Right kidney (tissue), 1 donor: ENCODE measurements at regions not wholly inside any gene's neighbourhood (a gene's known extent, or its start where the extent isn't known, plus 50 kb on each side); places are given as distances from the start of the nearest gene placed in this dataset.

Source experiments
- DNase-seq: peaks from one replicate; pipeline ENCODE4 v3.0.0-alpha.2; 2016

GRCh38 chr10:83037653-83038052 lies 1101.7 kb upstream of the GHITM start:
- DNase-seq, result no peak

DNA sequence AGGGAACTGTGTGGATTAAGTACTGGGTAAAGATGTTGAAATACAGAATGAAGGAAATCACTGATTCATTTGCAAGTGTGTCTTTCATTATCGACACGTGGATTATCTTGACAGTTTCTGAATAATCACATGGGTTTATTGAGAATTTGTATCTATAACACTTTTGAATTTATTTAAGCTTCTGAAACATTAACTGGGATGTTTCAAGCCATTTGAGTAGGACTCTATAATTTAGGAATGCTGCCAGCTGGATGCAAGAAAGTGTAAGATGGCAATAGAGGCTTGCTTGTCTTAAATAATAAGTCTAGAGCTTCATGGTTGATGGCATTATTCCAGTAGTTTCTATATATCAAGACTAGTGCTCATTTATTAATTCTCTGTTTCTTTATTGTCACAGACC lies 1100.7 kb upstream of the GHITM start:
- no peak for DNase-seq

DNA sequence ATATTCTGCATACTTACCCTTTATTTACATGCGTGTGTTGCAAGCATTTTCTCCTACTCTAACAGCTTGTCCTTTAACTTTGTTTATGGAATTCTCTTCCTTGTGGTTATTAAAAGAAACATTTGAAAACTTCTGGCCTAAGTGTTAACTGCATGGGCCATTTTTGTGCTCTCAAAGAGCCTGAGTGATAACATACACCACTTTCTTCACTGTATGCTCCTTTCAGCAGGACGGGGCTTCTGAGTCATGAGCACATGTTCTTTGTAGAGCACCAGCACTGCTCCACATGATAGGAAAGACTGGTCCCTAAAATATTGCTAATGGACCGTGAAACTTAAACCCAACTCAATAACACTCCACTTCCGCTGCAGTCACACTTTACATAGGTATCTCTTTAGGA lies 1093.6 kb upstream of the GHITM start:
- no peak for DNase-seq

DNA sequence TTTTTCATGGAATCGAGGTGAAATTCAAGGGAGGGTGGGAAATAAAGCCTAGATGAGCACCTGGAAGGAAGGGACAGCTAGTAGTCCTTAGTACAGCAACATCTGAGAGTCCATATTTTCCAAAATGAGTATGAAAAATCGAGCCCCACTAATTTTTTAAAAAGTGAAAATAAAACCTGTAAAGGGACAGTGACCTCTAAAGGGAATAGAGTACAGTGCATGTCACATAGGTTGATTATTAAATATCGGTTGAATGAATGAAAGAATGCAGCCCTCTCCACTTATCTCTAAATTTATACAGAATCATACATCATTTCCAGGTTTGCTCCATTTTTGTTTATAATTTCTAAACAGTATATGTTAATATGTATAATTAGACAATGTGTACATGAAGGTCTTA lies 1088.5 kb upstream of the GHITM start:
- DNase-seq, result no peak

GRCh38 chr10:83062871-83063270 lies 1076.4 kb upstream of the GHITM start:
- DNase-seq, result no peak

- DNase-seq, result no peak
These were observed 1065.8 kb upstream of the GHITM start for GRCh38 chr10:83073472-83073871.

GRCh38 chr10:83075016-83075814 lies 1064.1 kb upstream of the GHITM start:
- DNase-seq, result peak; percentile 4

DNA sequence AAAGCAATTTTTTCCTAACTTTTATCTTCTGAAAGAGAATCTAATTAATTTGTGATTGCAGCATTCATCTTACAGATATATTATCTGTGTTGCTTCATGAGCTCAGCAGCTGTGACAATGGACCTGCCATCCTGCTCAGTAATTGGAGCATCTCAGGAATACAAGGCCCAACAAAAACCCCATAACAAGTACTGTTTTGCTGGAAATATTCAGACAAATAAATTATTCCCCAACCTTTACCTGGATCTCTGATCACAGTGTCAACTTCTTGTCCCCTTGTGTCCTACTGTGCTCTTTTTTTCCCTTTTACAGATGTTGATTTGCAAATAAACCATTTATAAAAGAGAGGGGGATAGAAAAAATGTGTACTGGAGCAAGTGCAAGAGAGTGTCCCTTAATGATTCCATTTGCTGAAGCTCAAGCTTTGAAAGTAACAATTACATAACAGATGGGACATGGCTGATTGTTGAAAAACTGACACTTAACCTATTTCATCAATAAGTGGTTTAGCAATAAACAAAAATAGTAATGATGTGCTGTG lies 1063.4 kb upstream of the GHITM start:
- peak; percentile 1 for DNase-seq

DNA sequence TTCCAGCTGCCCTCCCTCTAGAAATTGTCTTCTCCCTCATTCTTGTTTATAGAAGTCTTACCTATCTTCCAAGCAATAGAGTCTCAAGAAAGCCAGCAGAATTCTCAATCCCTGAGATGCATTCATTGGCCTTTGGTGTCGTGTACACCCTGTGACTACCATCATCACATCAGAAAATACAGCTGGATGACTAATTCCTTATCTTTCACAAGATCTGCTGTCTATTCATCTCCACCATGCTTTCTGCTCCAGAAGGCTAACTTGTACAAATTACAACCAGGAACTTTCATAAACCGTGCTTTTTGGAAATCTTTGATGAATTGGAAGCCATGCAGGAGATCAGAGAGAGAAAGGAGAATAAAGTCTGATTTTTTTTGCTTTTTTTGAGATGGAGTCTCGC lies 1062.9 kb upstream of the GHITM start:
- no peak for DNase-seq

GRCh38 chr10:83078160-83078559 lies 1061.1 kb upstream of the GHITM start:
- no peak for DNase-seq

DNA sequence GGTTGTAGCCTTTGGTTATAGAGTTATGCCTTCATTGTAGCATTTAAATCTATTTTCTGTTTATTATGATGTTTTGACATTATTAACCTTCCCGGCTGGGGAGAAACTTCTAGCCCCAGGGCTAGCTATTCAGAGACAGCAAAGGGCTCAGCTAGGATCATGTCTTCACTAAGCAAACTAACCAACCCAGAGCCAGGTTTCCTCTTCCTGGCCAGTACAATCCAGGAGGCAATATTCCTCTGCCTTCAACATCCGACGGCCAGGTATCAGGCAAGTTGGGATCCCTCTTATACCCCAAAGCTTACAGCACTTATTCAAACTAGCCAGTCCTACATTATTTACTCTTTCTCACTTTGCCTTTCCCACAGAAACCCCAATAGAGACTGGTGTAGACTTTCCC lies 1060.7 kb upstream of the GHITM start:
- DNase-seq, result no peak

GRCh38 chr10:83083831-83084230 lies 1055.5 kb upstream of the GHITM start:
- no peak for DNase-seq

DNA sequence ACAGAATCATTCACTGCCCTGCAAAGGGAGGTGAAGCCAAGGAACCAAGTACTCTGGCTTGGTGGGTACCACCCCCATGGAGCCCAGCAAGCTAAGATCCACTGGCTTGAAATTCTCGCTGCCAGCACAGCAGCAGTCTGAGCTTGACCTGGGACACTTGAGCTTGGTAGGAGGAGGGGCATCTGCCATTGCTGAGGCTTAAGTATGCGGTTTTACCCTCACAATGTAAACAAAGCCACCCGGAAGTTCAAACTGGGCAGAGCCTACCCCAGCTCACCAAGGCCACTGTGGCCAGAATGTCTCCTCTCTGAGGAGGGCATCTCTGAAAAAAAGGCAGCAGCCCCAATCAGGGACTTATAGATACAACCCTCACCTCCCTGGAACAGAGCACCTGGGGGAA lies 1050.0 kb upstream of the GHITM start:
- no peak for DNase-seq

- DNase-seq, result no peak
These were observed 1034.7 kb upstream of the GHITM start for GRCh38 chr10:83104616-83105015.

GRCh38 chr10:83108565-83109333 lies 1030.6 kb upstream of the GHITM start:
- no peak for DNase-seq

- DNase-seq, result no peak
These were observed 1020.0 kb upstream of the GHITM start for GRCh38 chr10:83119346-83119745.

- no peak for DNase-seq
These were observed 1017.0 kb upstream of the GHITM start for GRCh38 chr10:83122336-83122735.

GRCh38 chr10:83127942-83128575 lies 1011.2 kb upstream of the GHITM start:
- DNase-seq, result no peak

GRCh38 chr10:83140811-83141210 lies 998.5 kb upstream of the GHITM start:
- no peak for DNase-seq

- DNase-seq, result no peak
These were observed 997.2 kb upstream of the GHITM start for GRCh38 chr10:83142074-83142563.

- DNase-seq, result no peak
These were observed 994.8 kb upstream of the GHITM start for GRCh38 chr10:83144461-83144860.

GRCh38 chr10:83153714-83154113 lies 985.6 kb upstream of the GHITM start:
- no peak for DNase-seq

DNA sequence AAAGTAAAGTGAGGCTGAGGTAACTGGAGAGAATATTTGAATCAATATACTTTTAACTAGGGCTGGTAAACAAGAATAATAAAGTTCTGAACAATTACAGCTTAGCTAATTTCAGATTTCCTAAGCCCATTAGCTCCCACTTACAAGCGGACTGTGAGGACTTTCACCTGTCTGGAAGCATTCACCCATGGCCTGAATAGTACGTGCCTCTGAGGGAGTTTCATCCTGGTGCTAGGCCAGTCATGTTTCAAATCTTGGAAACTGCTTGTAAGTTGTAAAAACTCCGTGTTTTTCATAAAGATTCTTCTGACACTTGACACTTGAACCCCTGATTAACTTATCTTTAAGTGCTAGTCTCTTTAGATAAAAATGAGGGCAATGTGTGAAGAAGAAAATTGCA lies 975.2 kb upstream of the GHITM start:
- DNase-seq, result no peak
